Smooth muscle cell (in vitro differentiated cells): ENCODE measurements at regions not wholly inside any gene's neighbourhood (a gene's known extent, or its start where the extent isn't known, plus 50 kb on each side); places are given as distances from the start of the nearest gene placed in this dataset.
A peak's percentile ranks its signal among the peaks of the same experiment; 100 is the strongest.

Experiments
- DNase-seq: peaks from one replicate; lab custom pipeline; 2025; ENCODE audit not compliant: unreplicated experiment; lab: John Stamatoyannopoulos, UW
- H2AFZ ChIP-seq: fragments of 200-600 bp; sonication (generic); 2 replicates; pipeline ENCODE4 v1.6.0; 2016; ENCODE audit warnings: antibody characterized with exemption, low read depth, mild to moderate bottlenecking
- H3F3A ChIP-seq: fragments of 200-600 bp; sonication (generic); 2 replicates; pipeline ENCODE4 v1.6.0; 2017; ENCODE audit warnings: antibody characterized with exemption, low read depth
- H3K27ac ChIP-seq: fragments of 200-600 bp; sonication (generic); 2 replicates; pipeline ENCODE4 v1.5.1; 2016; ENCODE audit warnings: low read depth, mild to moderate bottlenecking
- H3K27me3 ChIP-seq: fragments of 200-600 bp; sonication (generic); 2 replicates; pipeline ENCODE4 v1.6.1; 2016; ENCODE audit warnings: low read depth, mild to moderate bottlenecking
- H3K36me3 ChIP-seq: fragments of 200-600 bp; sonication (generic); 2 replicates; pipeline ENCODE4 v1.5.1; 2016; ENCODE audit warnings: low read depth
- H3K4me1 ChIP-seq: fragments of 200-600 bp; sonication (generic); 2 replicates; pipeline ENCODE4 v1.5.1; 2016; ENCODE audit warnings: low read depth
- H3K4me2 ChIP-seq: fragments of 200-600 bp; sonication (generic); 2 replicates; pipeline ENCODE4 v1.6.0; 2016; ENCODE audit warnings: mild to moderate bottlenecking
- H3K4me3 ChIP-seq: fragments of 200-600 bp; sonication (generic); 2 replicates; pipeline ENCODE4 v1.5.1; 2016; ENCODE audit warnings: mild to moderate bottlenecking
- H3K79me2 ChIP-seq: fragments of 200-600 bp; sonication (generic); 2 replicates; pipeline ENCODE4 v1.6.0; 2016; ENCODE audit warnings: low read depth, mild to moderate bottlenecking
- H3K9ac ChIP-seq: fragments of 200-600 bp; sonication (generic); 2 replicates; pipeline ENCODE4 v1.6.0; 2016; ENCODE audit warnings: low read depth
- H3K9me3 ChIP-seq: fragments of 200-600 bp; sonication (generic); replicated peaks from 2 replicates; pipeline ENCODE4 v1.5.1; 2016; ENCODE audit warnings: low read depth
- H4K20me1 ChIP-seq: fragments of 200-600 bp; sonication (generic); 2 replicates; pipeline ENCODE4 v1.6.0; 2016; ENCODE audit warnings: low read depth
- WGBS: methylation state at CpG from one replicate; pipeline ENCODE4 v1.1.7; 2016; ENCODE audit warnings: low lambda C conversion rate; 5-methylcytosine and 5-hydroxymethylcytosine counted together
- TF ChIP-seq, protein P1 (sequence below): fragments of 200-600 bp; sonication (generic); IDR thresholded peaks from 2 replicates; pipeline ENCODE4 v1.5.1; 2017; ENCODE audit warnings: borderline replicate concordance, mild to moderate bottlenecking, antibody characterized with exemption; ENCODE audit not compliant: insufficient read depth, poor library complexity, severe bottlenecking

GRCh38 chr9:31030741-31031202, 1353.7 kb upstream of the ACO1 start:
- Histone ChIP-seq H3K9me3 (no peaks in the 10 kb centered on the region), H4K20me1 (no peaks in the 10 kb centered on the region), H3K4me1 (no peaks in the 10 kb centered on the region), H2AFZ (peak overlapping the region; percentile 87), H3K79me2 (no peaks in the 10 kb centered on the region), H3K4me2 (peak overlapping the region; percentile 85), H3K9ac (no peak overlapping the region), H3K4me3 (peak overlapping the region; percentile 46), H3F3A (no peaks in the 10 kb centered on the region), H3K27me3 (no peaks in the 10 kb centered on the region), H3K36me3 (no peaks in the 10 kb centered on the region), H3K27ac (no peak overlapping the region)
- no peak for DNase-seq
- WGBS, result 7% methylated on average over 6 of the region's 6 CpGs
- TF ChIP-seq, protein P1, sequence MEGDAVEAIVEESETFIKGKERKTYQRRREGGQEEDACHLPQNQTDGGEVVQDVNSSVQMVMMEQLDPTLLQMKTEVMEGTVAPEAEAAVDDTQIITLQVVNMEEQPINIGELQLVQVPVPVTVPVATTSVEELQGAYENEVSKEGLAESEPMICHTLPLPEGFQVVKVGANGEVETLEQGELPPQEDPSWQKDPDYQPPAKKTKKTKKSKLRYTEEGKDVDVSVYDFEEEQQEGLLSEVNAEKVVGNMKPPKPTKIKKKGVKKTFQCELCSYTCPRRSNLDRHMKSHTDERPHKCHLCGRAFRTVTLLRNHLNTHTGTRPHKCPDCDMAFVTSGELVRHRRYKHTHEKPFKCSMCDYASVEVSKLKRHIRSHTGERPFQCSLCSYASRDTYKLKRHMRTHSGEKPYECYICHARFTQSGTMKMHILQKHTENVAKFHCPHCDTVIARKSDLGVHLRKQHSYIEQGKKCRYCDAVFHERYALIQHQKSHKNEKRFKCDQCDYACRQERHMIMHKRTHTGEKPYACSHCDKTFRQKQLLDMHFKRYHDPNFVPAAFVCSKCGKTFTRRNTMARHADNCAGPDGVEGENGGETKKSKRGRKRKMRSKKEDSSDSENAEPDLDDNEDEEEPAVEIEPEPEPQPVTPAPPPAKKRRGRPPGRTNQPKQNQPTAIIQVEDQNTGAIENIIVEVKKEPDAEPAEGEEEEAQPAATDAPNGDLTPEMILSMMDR, result no peak

GRCh38 chr9:31032206-31032605, 1352.2 kb upstream of the ACO1 start:
- H3K9ac ChIP-seq, result no peak overlapping the region
- DNase-seq, result no peak
- no peak overlapping the region for H3K4me3 ChIP-seq
- H2AFZ ChIP-seq, result no peak overlapping the region
- H3K4me2 ChIP-seq, result no peak overlapping the region
- H3K27me3 ChIP-seq, result no peaks in the 10 kb centered on the region
- no peaks in the 10 kb centered on the region for H3K9me3 ChIP-seq
- no peak overlapping the region for H3K27ac ChIP-seq
- no peaks in the 10 kb centered on the region for H4K20me1 ChIP-seq
- no peaks in the 10 kb centered on the region for H3K79me2 ChIP-seq
- H3K4me1 ChIP-seq, result no peaks in the 10 kb centered on the region
- TF ChIP-seq, protein P1, result no peak
- no peaks in the 10 kb centered on the region for H3K36me3 ChIP-seq
- H3F3A ChIP-seq, result no peaks in the 10 kb centered on the region
- WGBS, result 93% methylated on average over 3 of the region's 3 CpGs

DNA sequence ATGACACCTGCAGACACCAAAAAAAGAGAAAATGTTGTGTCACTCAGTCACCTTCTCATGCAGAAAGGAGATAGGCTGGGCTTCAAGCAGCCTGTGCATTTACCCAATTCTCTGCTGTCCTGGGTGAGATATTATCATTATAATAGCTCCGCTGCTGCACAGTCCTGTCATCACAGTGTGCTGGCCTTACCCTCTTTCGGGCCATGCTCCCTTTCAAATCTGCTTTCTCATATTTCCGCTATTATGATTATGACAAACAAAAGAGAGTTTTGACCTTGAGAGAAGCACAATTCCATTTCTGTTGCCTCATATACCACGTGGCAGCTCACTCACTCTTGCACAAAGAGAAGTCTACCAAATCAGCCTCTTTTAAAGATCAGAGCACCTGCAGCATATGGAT, 1350.1 kb upstream of the ACO1 start:
- DNase-seq, result no peak
- Histone ChIP-seq H4K20me1 (no peaks in the 10 kb centered on the region), H3K4me3 (no peak overlapping the region), H3K79me2 (no peaks in the 10 kb centered on the region), H3K36me3 (no peaks in the 10 kb centered on the region), H3K9ac (no peak overlapping the region), H3F3A (no peaks in the 10 kb centered on the region), H3K27ac (no peak overlapping the region), H3K4me1 (no peaks in the 10 kb centered on the region), H2AFZ (no peak overlapping the region), H3K27me3 (no peaks in the 10 kb centered on the region), H3K9me3 (no peaks in the 10 kb centered on the region), H3K4me2 (no peak overlapping the region)
- TF ChIP-seq, protein P1, result no peak
- whole genome bisulfite sequencing, result 67% methylated on average over 4 of the region's 4 CpGs

DNA sequence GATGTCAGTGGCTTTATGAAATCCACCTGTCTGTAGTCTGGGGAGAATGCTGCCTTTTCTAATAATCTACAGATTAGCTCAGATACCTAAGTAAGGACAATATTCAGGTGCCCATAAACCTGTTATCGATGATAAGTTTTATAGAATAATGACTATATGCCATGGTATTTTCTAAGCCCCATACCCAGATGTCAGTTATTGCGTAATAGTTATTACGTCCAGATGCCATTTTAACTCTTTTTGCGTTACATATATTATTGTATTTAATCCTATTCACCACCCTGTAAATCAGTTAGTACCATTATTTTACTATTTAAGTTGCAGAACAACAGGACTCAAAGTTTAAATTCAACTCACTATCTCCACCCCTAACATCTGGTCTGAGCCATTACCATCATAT, 1343.9 kb upstream of the ACO1 start:
- H3K9me3 ChIP-seq, result no peaks in the 10 kb centered on the region
- H4K20me1 ChIP-seq, result no peaks in the 10 kb centered on the region
- H3K36me3 ChIP-seq, result no peaks in the 10 kb centered on the region
- WGBS, result 94% methylated on average over 4 of the region's 4 CpGs
- no peaks in the 10 kb centered on the region for H3F3A ChIP-seq
- no peak overlapping the region for H3K27ac ChIP-seq
- no peak overlapping the region for H3K9ac ChIP-seq
- H3K4me2 ChIP-seq, result no peak overlapping the region
- no peaks in the 10 kb centered on the region for H3K4me1 ChIP-seq
- DNase-seq, result no peak
- no peak overlapping the region for H3K4me3 ChIP-seq
- TF ChIP-seq, protein P1, result no peak
- no peak overlapping the region for H2AFZ ChIP-seq
- no peaks in the 10 kb centered on the region for H3K79me2 ChIP-seq
- no peaks in the 10 kb centered on the region for H3K27me3 ChIP-seq
